ENCODE measurements at regions not wholly inside any gene's neighbourhood (a gene's known extent, or its start where the extent isn't known, plus 50 kb on each side); places are given as distances from the start of the nearest gene placed in this dataset.
A peak's percentile ranks its signal among the peaks of the same experiment; 100 is the strongest.

- H3K4me3 ChIP-seq (ENCODE audit: low read depth, low read length) = no peak overlapping the region
- peak; percentile 50; the same call in 1 of the 2 replicates for TF ChIP-seq CTCF (IDR thresholded peaks at IDR 0.05; ENCODE audit: borderline replicate concordance, insufficient read depth, low read depth, low read length)
Measured at GRCh38 chr5:45796959-45797553, 100.9 kb upstream of the HCN1 start.

- H3K4me3 ChIP-seq (ENCODE audit: low read depth, low read length) = no peak overlapping the region
- TF ChIP-seq CTCF (IDR thresholded peaks at IDR 0.05; ENCODE audit: borderline replicate concordance, insufficient read depth, low read depth, low read length) = no peak
Measured at GRCh38 chr5:45795458-45795857, 99.3 kb upstream of the HCN1 start.

- no peak for TF ChIP-seq CTCF (IDR thresholded peaks at IDR 0.05; ENCODE audit: borderline replicate concordance, insufficient read depth, low read depth, low read length)
- no peak overlapping the region for H3K4me3 ChIP-seq (ENCODE audit: low read depth, low read length)
Measured at GRCh38 chr5:45793638-45794532, 97.7 kb upstream of the HCN1 start.

- no peak for TF ChIP-seq CTCF (IDR thresholded peaks at IDR 0.05; ENCODE audit: borderline replicate concordance, insufficient read depth, low read depth, low read length)
Measured at GRCh38 chr5:45779874-45780671, 83.9 kb upstream of the HCN1 start.

GRCh38 chr5:45774528-45774927 lies 78.3 kb upstream of the HCN1 start:
- TF ChIP-seq CTCF (IDR thresholded peaks at IDR 0.05; ENCODE audit: borderline replicate concordance, insufficient read depth, low read depth, low read length) = no peak
- no peak overlapping the region for H3K4me3 ChIP-seq (ENCODE audit: low read depth, low read length)

More at GRCh38 chr5:45779874-45780671, 83.9 kb upstream of the HCN1 start:
- no peak overlapping the region for H3K4me3 ChIP-seq (ENCODE audit: low read depth, low read length)

GRCh38 chr5:45772402-45772801 lies 76.2 kb upstream of the HCN1 start:
- H3K4me3 ChIP-seq (ENCODE audit: low read depth, low read length) = no peak overlapping the region
- no peak for TF ChIP-seq CTCF (IDR thresholded peaks at IDR 0.05; ENCODE audit: borderline replicate concordance, insufficient read depth, low read depth, low read length)
